CD14-positive monocyte (primary cell): ENCODE measurements at regions not wholly inside any gene's neighbourhood (a gene's known extent, or its start where the extent isn't known, plus 50 kb on each side); places are given as distances from the start of the nearest gene placed in this dataset.

Source experiments
- DNase-seq, 3 donors: peaks; one replicate each; pipeline ENCODE4 v3.0.0-alpha.2; 2011 to 2022
- H2AFZ ChIP-seq: 2 replicates; pipeline ENCODE4 v1.6.0; 2012; ENCODE audit warnings: mild to moderate bottlenecking, low read depth, low read length, inconsistent platforms; ENCODE audit not compliant: insufficient read depth, poor library complexity, severe bottlenecking
- H3K27ac ChIP-seq, 2 donors: 1 replicate in 1 of 2; 2 replicates in 1 of 2; pipeline ENCODE4 v1.5.1; 2012 to 2013; ENCODE audit warnings: low read length in 2 of 2, control low read depth in 1 of 2, inconsistent platforms in 1 of 2, low read depth in 1 of 2, mild to moderate bottlenecking in 1 of 2
- H3K27me3 ChIP-seq, 2 donors: one replicate each; pipeline versions ENCODE4 v1.6.0 to v1.6.1; 2011 to 2013; ENCODE audit warnings: low read length in 2 of 2; ENCODE audit not compliant: control insufficient read depth in 2 of 2, insufficient read depth in 2 of 2
- H3K36me3 ChIP-seq, 2 donors: replicated peaks in 1 of 2; 1 replicate in 1 of 2; 2 replicates in 1 of 2; pipeline versions ENCODE4 v1.5.1 to v1.6.1; 2012 to 2013; ENCODE audit warnings: low read length in 2 of 2, control low read depth in 1 of 2, inconsistent platforms in 1 of 2, mild to moderate bottlenecking in 1 of 2; ENCODE audit not compliant: insufficient read depth in 2 of 2, control insufficient read depth in 1 of 2
- H3K4me1 ChIP-seq, 2 donors: 1 replicate in 1 of 2; 2 replicates in 1 of 2; pipeline versions ENCODE4 v1.5.1 to v1.6.1; 2012 to 2013; ENCODE audit warnings: low read length in 2 of 2, control low read depth in 1 of 2, inconsistent platforms in 1 of 2, mild to moderate bottlenecking in 1 of 2, moderate library complexity in 1 of 2; ENCODE audit not compliant: insufficient read depth in 2 of 2, control insufficient read depth in 1 of 2
- H3K4me2 ChIP-seq: replicated peaks from 2 replicates; pipeline ENCODE3; 2012; ENCODE audit warnings: low read length, moderate library complexity, mild to moderate bottlenecking; ENCODE audit not compliant: poor library complexity, severe bottlenecking; ENCODE audit errors: extremely low read depth
- H3K4me3 ChIP-seq, 3 experiments: fragments of 200-600 bp in 1 of 3; sonication (generic) in 1 of 3; replicated peaks in 1 of 3; 1 replicate in 2 of 3; 2 replicates in 1 of 3; pipeline ENCODE4 v1.5.1; 2011 to 2013; ENCODE audit warnings: low read length in 3 of 3, mild to moderate bottlenecking in 3 of 3, control low read depth in 2 of 3, low read depth in 2 of 3, inconsistent platforms in 1 of 3, moderate library complexity in 1 of 3
- H3K79me2 ChIP-seq: 2 replicates; pipeline ENCODE4 v1.6.0; 2012; ENCODE audit warnings: mild to moderate bottlenecking, control low read depth, inconsistent platforms, low read length, moderate library complexity; ENCODE audit not compliant: insufficient read depth
- H3K9ac ChIP-seq: 2 replicates; pipeline ENCODE4 v1.6.0; 2017; ENCODE audit warnings: low read length, mild to moderate bottlenecking; ENCODE audit not compliant: insufficient read depth, poor library complexity, severe bottlenecking
- H3K9me3 ChIP-seq, 2 donors: replicated peaks in 1 of 2; 1 replicate in 1 of 2; 2 replicates in 1 of 2; pipeline versions ENCODE4 v1.5.1 to v1.6.1; 2012 to 2013; ENCODE audit warnings: low read length in 2 of 2, control low read depth in 1 of 2; ENCODE audit not compliant: control insufficient read depth in 1 of 2, insufficient read depth in 1 of 2
- H4K20me1 ChIP-seq: 2 replicates; pipeline ENCODE4 v1.6.0; 2012; ENCODE audit warnings: mild to moderate bottlenecking, low read length, control low read depth, moderate library complexity; ENCODE audit not compliant: insufficient read depth
- H3K27ac Mint-ChIP-seq, 7 donors: one replicate each; pipeline ENCODE4 v1.8.0; 2020; ENCODE audit warnings: mild to moderate bottlenecking in 7 of 7, mixed read lengths in 7 of 7, moderate library complexity in 6 of 7, inconsistent platforms in 2 of 7
- H3K27me3 Mint-ChIP-seq, 3 donors: one replicate each; pipeline ENCODE4 v1.8.0; 2021 to 2022; ENCODE audit warnings: low read depth in 3 of 3, mild to moderate bottlenecking in 3 of 3, mixed read lengths in 3 of 3, moderate library complexity in 3 of 3, inconsistent platforms in 1 of 3
- H3K36me3 Mint-ChIP-seq, 2 donors: one replicate each; pipeline ENCODE4 v1.8.0; 2020; ENCODE audit warnings: mixed read lengths in 2 of 2, inconsistent platforms in 1 of 2, mild to moderate bottlenecking in 1 of 2
- H3K4me1 Mint-ChIP-seq: one replicate; pipeline ENCODE4 v1.8.0; 2020; ENCODE audit warnings: mild to moderate bottlenecking, mixed read lengths
- H3K4me3 Mint-ChIP-seq, 2 donors: one replicate each; pipeline ENCODE4 v1.8.0; 2020; ENCODE audit warnings: mild to moderate bottlenecking in 2 of 2, mixed read lengths in 2 of 2, moderate library complexity in 1 of 2
- H3K9me3 Mint-ChIP-seq, 7 donors: one replicate each; pipeline ENCODE4 v1.8.0; 2020 to 2022; ENCODE audit warnings: mixed read lengths in 7 of 7, mild to moderate bottlenecking in 6 of 7, moderate library complexity in 6 of 7, inconsistent platforms in 2 of 7
- WGBS: methylation state at CpG from one replicate; pipeline ENCODE4 v1.1.5; 2013; ENCODE audit warnings: missing lambda C conversion rate; ENCODE audit not compliant: insufficient coverage; 5-methylcytosine and 5-hydroxymethylcytosine counted together
- intact Hi-C, 2 donors: fragments of 100-400 bp; cut with micrococcal nuclease; formaldehyde crosslinking; loops; one replicate each; pipeline versions ENCODE4 v1.15.0 to v1.15.1; 2023
- TF ChIP-seq, protein P1 (sequence below): fragments of 200-600 bp; IDR thresholded peaks from one replicate; pipeline ENCODE4 v1.8.0; 2022; ENCODE audit warnings: antibody characterized with exemption, mild to moderate bottlenecking

DNA sequence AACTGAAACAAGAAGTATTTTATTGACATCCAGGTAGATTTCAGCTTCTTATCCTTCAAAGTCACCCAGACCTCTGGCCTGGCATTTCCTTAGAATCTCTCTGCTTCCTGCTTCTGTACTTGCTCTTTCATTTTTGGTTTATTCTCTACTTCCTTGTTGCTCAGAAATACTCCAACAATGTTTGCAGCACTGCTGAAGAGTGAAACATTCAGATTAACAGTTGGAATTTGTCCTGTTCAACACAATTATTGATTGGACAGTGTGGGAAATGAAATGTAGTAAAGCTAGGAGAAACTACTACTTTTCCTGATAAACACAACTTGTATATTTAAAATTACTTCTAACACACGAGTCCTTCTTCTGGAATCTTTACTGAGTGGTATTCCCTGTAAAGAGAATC lies 81.0 kb upstream of the MEIS2 start:
- no peaks in the 10 kb centered on the region for H3K4me1 Mint-ChIP-seq
- no peak for DNase-seq
- H3K27ac Mint-ChIP-seq, result no peak overlapping the region
- Histone ChIP-seq H3K79me2 (no peaks in the 10 kb centered on the region), H3K9me3 (peaks cover 7 to 24% of the 10 kb centered on the region in 2 donors), H4K20me1 (no peaks in the 10 kb centered on the region), H3K9ac (no peak overlapping the region), H3K27me3 (no peaks in the 10 kb centered on the region), H2AFZ (no peak overlapping the region), H3K36me3 (no peaks in the 10 kb centered on the region), H3K4me1 (no peaks in the 10 kb centered on the region), H3K4me2 (no peak overlapping the region), H3K27ac (no peak overlapping the region), H3K4me3 (no peak overlapping the region)
- intact Hi-C loops, result no loop called here
- H3K27me3 Mint-ChIP-seq, result no peaks in the 10 kb centered on the region
- no peaks in the 10 kb centered on the region for H3K36me3 Mint-ChIP-seq
- no peak overlapping the region for H3K4me3 Mint-ChIP-seq
- WGBS, result no CpG with 5 or more reads among the region's 1 CpG
- TF ChIP-seq, protein P1, sequence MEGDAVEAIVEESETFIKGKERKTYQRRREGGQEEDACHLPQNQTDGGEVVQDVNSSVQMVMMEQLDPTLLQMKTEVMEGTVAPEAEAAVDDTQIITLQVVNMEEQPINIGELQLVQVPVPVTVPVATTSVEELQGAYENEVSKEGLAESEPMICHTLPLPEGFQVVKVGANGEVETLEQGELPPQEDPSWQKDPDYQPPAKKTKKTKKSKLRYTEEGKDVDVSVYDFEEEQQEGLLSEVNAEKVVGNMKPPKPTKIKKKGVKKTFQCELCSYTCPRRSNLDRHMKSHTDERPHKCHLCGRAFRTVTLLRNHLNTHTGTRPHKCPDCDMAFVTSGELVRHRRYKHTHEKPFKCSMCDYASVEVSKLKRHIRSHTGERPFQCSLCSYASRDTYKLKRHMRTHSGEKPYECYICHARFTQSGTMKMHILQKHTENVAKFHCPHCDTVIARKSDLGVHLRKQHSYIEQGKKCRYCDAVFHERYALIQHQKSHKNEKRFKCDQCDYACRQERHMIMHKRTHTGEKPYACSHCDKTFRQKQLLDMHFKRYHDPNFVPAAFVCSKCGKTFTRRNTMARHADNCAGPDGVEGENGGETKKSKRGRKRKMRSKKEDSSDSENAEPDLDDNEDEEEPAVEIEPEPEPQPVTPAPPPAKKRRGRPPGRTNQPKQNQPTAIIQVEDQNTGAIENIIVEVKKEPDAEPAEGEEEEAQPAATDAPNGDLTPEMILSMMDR, result no peak
- peaks cover 4 to 22% (median 14%) of the 10 kb centered on the region in 7 donors for H3K9me3 Mint-ChIP-seq

DNA sequence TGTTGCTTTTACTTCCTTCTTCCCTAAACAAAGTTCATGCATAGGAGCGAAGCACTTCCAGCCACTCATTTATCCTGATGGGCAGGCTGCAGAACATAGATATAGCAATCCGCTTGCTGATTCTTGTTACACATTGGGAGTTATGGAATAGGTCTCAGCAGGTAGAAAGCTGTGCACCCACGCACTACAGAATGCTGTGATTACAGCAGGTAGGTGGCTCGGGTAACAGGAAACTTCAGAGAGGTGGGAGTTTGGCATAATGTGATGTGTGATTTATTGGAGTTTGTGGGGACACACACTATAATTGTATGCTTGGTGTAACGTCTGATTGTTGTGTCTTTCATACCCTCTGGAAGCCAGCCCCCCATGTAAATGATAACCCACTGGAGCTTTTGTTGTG lies 99.2 kb upstream of the MEIS2 start:
- Histone ChIP-seq H4K20me1 (no peaks in the 10 kb centered on the region), H3K27me3 (no peaks in the 10 kb centered on the region), H3K9ac (no peak overlapping the region), H3K79me2 (no peaks in the 10 kb centered on the region), H3K27ac (no peak overlapping the region), H3K36me3 (no peaks in the 10 kb centered on the region), H3K4me2 (no peak overlapping the region), H3K9me3 (peaks cover 0 to 6% of the 10 kb centered on the region in 2 donors), H3K4me1 (no peaks in the 10 kb centered on the region), H2AFZ (no peak overlapping the region), H3K4me3 (no peak overlapping the region)
- no peak for DNase-seq
- TF ChIP-seq, protein P1, result no peak
- peaks cover 0 to 3% (median 2%) of the 10 kb centered on the region in 3 donors for H3K27me3 Mint-ChIP-seq
- intact Hi-C loops, result no loop called here
- H3K4me3 Mint-ChIP-seq, result no peak overlapping the region
- no peaks in the 10 kb centered on the region for H3K4me1 Mint-ChIP-seq
- no peaks in the 10 kb centered on the region for H3K36me3 Mint-ChIP-seq
- H3K9me3 Mint-ChIP-seq, result peaks cover 0 to 5% (median 0%) of the 10 kb centered on the region in 7 donors
- WGBS, result 88% methylated on average over 1 of the region's 5 CpGs
- H3K27ac Mint-ChIP-seq, result no peak overlapping the region
